ENCODE measurements at regions not wholly inside any gene's neighbourhood (a gene's known extent, or its start where the extent isn't known, plus 50 kb on each side); places are given as distances from the start of the nearest gene placed in this dataset.

GRCh38 chr2:156647377-156648010 is 211.3 kb downstream of the GPD2 start:
- DNase-seq: no peak

GRCh38 chr2:156648522-156648921 is 212.3 kb downstream of the GPD2 start:
- no peak for DNase-seq

- DNase-seq: no peak
Observed at GRCh38 chr2:156649596-156649995, 213.4 kb downstream of the GPD2 start.

- DNase-seq: no peak
Observed at GRCh38 chr2:156652691-156653090, 216.5 kb downstream of the GPD2 start.

DNA sequence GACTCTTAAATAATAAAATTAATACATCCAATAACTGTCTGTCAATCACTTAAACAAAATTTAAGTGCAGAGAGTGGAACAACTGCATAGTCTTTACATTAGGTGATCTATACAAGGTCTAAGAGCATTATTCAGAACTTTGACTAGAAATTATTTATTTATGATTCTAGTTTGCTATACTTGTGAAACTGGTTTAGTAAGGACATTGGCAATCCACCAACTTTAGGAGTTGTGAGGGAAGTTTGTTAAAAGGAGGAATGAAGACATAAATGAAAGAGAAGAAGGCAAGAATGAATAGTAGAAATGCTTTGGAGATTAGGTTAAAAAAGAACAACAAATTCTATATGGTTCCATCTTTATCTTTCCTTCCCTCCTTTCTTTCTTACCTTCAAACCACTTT is 217.5 kb downstream of the GPD2 start:
- DNase-seq: no peak

- no peak for DNase-seq
Observed at GRCh38 chr2:156657809-156658208, 221.6 kb downstream of the GPD2 start.

- no peak for DNase-seq
Observed at GRCh38 chr2:156659694-156660093, 223.5 kb downstream of the GPD2 start.

GRCh38 chr2:156663757-156664409 is 227.7 kb downstream of the GPD2 start:
- DNase-seq: no peak

GRCh38 chr2:156666130-156666785 is 230.1 kb downstream of the GPD2 start:
- no peak for DNase-seq

GRCh38 chr2:156670104-156670503 is 233.9 kb downstream of the GPD2 start:
- no peak for DNase-seq

GRCh38 chr2:156671706-156672361 is 235.7 kb downstream of the GPD2 start:
- DNase-seq: no peak

- DNase-seq: no peak
Observed at GRCh38 chr2:156672556-156673332, 236.6 kb downstream of the GPD2 start.

GRCh38 chr2:156673333-156673615 is 237.1 kb downstream of the GPD2 start:
- DNase-seq: no peak

GRCh38 chr2:156673981-156674380 is 237.8 kb downstream of the GPD2 start:
- no peak for DNase-seq

DNA sequence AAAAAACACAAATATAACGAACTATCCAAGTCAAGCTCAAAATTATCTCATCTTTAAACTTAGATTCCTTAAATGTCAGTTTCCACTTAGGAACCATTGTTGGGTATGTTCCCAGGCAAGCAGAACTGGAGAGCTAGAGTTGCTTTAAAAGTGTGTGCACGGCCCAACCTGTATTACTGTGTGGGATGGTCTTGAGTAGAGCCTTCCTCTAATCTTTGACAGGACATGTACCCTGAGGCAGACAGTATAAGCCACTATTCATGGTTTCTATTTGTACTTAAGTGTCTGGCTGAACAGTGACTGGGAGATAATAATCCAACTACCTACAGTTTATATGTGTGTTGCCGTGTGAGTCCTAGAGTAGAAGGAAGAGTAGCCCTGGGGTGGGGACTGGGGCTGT is 239.7 kb downstream of the GPD2 start:
- no peak for DNase-seq

GRCh38 chr2:156679820-156680219 is 243.6 kb downstream of the GPD2 start:
- DNase-seq: no peak

DNA sequence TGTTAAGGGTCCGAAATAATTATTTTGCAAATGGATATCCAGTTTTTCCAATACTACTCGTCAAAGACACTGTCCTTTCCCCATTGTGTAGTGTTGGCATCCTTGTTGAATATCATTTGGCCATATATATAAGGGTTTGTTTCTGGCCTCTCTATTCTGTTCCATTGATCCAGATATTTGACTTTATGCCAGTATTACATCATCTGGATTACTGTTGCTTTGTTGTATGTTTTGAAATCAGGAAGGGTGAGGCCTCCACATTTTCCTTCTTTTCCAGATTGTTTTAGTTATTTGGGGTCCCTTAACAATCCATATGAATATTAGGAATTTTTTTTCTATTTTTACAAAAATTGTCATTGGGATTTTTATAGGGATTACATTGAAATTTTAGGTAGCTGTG is 244.1 kb downstream of the GPD2 start:
- no peak for DNase-seq

DNA sequence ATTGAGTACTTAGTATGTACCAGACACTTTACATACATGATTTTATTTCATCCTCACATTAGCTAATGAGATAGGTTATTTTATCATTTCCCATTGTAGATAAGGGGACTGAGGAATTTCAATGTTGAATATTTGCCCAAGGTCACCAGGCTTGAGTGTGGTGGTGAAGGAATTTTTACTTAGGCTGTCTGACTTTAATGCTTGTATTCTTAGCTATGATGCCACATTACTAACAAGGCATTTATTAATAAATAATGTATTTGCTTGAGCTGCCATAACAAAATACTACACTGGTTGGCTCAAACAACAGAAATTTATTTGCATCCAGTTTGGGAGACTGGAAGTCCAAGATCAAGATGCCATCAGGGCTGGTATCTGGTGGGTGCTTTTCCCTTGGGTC is 250.9 kb downstream of the GPD2 start:
- no peak for DNase-seq

GRCh38 chr2:156687715-156688114 is 251.5 kb downstream of the GPD2 start:
- DNase-seq: no peak

DNA sequence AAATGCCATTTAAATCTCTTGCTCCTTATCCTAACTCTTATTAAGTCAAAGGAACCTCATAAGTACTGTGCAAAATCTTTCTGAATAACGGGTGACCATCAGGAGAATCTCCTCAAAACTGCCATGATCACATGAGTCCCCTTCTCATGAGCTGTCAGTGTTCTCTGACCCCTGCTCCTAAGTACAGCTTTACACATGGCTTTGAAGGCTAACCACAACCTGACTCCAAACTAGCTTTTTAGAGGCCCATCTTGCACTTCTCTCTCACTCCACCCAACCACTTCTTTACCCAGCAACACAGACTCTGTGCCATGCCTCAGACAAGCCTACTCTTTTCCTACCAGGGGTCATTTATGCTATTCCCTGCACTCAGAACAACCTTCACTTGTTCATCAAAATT is 253.8 kb downstream of the GPD2 start:
- DNase-seq: no peak

DNA sequence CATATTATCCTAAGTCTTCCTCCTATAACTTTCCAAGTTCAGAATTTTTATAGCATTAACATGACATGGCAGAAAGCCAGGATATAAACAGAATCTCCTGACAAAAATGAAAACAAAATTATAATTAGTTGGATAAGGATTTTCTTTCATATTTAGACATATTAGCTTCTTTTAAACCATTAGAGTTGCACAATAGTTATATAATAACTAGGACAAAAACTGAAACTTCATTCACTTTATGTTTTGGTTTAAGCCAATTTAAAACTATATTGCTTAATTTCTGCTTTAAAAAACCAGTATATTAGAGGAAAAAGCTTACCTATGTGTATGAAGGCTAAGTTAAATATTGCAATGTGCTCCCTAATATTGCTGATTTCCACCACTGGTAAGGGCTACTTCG is 254.8 kb downstream of the GPD2 start:
- no peak for DNase-seq

GRCh38 chr2:156695020-156695419 is 258.8 kb downstream of the GPD2 start:
- DNase-seq: peak; percentile 41

GRCh38 chr2:156695595-156695994 is 259.4 kb downstream of the GPD2 start:
- DNase-seq: no peak
